ENCODE measurements at regions not wholly inside any gene's neighbourhood (a gene's known extent, or its start where the extent isn't known, plus 50 kb on each side); places are given as distances from the start of the nearest gene placed in this dataset.

DNA sequence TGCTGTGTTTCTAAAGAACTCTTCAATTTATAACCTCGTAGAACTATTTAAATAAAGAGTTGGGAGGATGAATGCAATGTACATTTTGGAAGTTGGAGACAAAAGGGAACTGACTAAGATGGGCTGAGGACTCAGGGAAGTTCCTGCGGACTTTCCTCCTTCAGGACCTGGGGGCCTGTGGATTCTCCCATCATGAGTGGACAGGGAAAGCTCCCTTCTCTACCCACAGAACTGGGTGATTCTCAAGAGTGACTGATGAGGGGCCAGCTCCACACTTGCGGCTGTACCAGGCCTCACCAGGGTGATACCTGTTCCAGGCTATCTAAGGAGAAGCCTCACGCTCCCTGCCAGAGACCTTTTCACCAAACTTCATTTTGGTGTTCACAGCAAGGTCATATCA, 143.8 kb upstream of the APCDD1 start:
- intact Hi-C loops (cut with DNase I; ENCODE audit: low total_unique reads), result no loop called here
- Histone ChIP-seq H3K9me3 (no peaks in the 10 kb centered on the region), H3K36me3 (no peaks in the 10 kb centered on the region), H3K27ac (no peak overlapping the region), H3K4me3 (no peak overlapping the region), H3K27me3 (no peaks in the 10 kb centered on the region), H3K4me1 (no peaks in the 10 kb centered on the region)
- in situ Hi-C loops (cut with MboI; ENCODE audit: low pct_ligation_motif_present in 1 of 4, low pct_unique_long_range_greater_than_20kb in 1 of 4, low sequenced_read_pairs in 3 of 4), result no loop called here
- DNase-seq, result no peak
- 92 to 96% methylated on average over 2 to 4 of the region's 4 CpGs for WGBS, 2 donors (ENCODE audit: low coverage in 1 of 2)
- TF ChIP-seq POLR2A (IDR thresholded peaks at IDR 0.05) (no peak), POLR2AphosphoS5 (IDR thresholded peaks at IDR 0.05) (no peak)

DNA sequence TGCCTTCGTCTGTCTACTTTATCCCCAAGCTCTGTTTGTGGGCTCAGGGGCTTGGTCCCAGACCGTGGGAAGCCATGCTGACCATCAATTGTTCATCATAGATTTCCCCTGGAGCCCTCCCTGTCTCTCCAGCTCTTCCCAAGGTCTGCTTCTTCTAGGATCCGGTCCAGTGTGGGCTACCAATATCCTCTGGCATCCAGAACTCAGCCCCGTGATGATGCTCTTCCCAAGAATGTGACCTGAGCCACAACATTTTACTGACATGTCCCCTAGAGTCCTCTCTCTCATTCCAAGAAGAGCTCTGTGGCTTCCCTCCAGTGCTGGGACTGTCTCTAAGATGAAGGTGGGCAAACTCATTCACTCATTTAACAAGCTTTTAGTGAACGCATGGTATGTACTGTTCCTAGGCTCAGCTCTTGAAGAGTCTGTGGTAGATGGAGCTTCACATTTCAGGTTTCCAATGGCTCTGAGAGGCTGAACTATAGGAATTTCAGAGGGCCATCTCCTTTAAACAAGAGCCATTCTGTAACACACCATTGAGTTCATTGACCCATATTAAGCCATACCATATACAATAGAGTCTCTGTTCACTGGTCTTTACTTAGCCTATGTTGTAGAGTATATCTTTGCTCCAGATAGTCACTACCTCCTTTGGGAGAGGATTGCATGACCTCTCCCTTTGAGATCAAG, 142.0 kb upstream of the APCDD1 start:
- Histone ChIP-seq H3K9me3 (no peaks in the 10 kb centered on the region), H3K4me1 (no peaks in the 10 kb centered on the region), H3K27ac (no peak overlapping the region), H3K4me3 (no peak overlapping the region), H3K27me3 (no peaks in the 10 kb centered on the region), H3K36me3 (no peaks in the 10 kb centered on the region)
- intact Hi-C loops (cut with DNase I; ENCODE audit: low total_unique reads), result no loop called here
- in situ Hi-C loops (cut with MboI; ENCODE audit: low pct_ligation_motif_present in 1 of 4, low pct_unique_long_range_greater_than_20kb in 1 of 4, low sequenced_read_pairs in 3 of 4), result no loop called here
- 60 to 79% methylated on average over 3 to 5 of the region's 5 CpGs for WGBS, 2 donors (ENCODE audit: low coverage in 1 of 2)
- TF ChIP-seq POLR2A (IDR thresholded peaks at IDR 0.05), result no peak
- TF ChIP-seq EP300 (IDR thresholded peaks at IDR 0.05; ENCODE audit: low read depth), result no peak
- no peak for TF ChIP-seq POLR2AphosphoS5 (IDR thresholded peaks at IDR 0.05)
- TF ChIP-seq, protein P1, sequence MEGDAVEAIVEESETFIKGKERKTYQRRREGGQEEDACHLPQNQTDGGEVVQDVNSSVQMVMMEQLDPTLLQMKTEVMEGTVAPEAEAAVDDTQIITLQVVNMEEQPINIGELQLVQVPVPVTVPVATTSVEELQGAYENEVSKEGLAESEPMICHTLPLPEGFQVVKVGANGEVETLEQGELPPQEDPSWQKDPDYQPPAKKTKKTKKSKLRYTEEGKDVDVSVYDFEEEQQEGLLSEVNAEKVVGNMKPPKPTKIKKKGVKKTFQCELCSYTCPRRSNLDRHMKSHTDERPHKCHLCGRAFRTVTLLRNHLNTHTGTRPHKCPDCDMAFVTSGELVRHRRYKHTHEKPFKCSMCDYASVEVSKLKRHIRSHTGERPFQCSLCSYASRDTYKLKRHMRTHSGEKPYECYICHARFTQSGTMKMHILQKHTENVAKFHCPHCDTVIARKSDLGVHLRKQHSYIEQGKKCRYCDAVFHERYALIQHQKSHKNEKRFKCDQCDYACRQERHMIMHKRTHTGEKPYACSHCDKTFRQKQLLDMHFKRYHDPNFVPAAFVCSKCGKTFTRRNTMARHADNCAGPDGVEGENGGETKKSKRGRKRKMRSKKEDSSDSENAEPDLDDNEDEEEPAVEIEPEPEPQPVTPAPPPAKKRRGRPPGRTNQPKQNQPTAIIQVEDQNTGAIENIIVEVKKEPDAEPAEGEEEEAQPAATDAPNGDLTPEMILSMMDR (IDR thresholded peaks at IDR 0.05), result no peak
- DNase-seq, result no peak

DNA sequence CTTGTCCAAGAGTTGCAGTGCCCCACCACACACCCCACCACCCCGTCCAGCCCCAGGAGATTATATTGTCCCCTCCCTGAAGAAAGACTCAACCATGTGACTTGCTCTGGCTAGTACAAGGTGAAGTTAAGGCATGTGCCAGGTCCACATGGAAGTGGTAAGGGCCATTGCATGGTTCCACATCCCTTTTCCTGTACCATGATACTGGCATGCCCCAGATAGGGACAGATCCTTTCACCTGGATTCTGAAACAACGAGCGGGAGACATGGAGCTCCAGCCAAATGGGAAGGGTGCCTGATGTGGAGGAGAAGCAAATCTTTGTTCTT, 141.5 kb upstream of the APCDD1 start:
- H3K9me3 ChIP-seq, result no peaks in the 10 kb centered on the region
- WGBS, 2 donors (ENCODE audit: low coverage in 1 of 2), result 98% methylated on average over 3 of the region's 3 CpGs; no CpG with 5 or more reads in 1 of the 2 donors
- H3K4me1 ChIP-seq, result no peaks in the 10 kb centered on the region
- no peaks in the 10 kb centered on the region for H3K27me3 ChIP-seq
- no peak overlapping the region for H3K4me3 ChIP-seq
- intact Hi-C loops (cut with DNase I; ENCODE audit: low total_unique reads) (no loop called here), in situ Hi-C loops (cut with MboI; ENCODE audit: low pct_ligation_motif_present in 1 of 4, low pct_unique_long_range_greater_than_20kb in 1 of 4, low sequenced_read_pairs in 3 of 4) (no loop called here)
- H3K27ac ChIP-seq, result no peak overlapping the region
- TF ChIP-seq POLR2AphosphoS5 (IDR thresholded peaks at IDR 0.05) (no peak), POLR2A (IDR thresholded peaks at IDR 0.05) (no peak), EP300 (IDR thresholded peaks at IDR 0.05; ENCODE audit: low read depth) (no peak)
- TF ChIP-seq, protein P1 (IDR thresholded peaks at IDR 0.05), result no peak
- no peaks in the 10 kb centered on the region for H3K36me3 ChIP-seq
- DNase-seq, result no peak

DNA sequence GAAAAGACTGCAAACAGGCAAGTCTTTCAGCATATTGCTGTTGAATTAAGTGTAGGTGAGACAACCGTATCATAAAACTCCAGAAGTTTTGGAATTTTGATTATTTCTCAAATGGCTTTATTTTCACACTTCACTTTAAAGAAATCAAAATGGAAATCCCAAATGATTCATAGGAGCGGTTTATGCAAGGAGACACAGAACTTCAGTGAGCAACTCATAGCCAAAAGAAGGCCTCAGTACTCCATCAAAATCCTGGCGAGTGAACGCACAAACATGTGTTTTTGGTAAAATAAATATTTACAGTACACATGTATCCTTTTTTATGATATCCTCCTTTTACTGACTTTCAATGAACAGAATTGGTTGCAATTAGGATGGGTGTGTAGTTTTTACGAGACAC, 140.4 kb upstream of the APCDD1 start:
- Histone ChIP-seq H3K36me3 (no peaks in the 10 kb centered on the region), H3K9me3 (no peaks in the 10 kb centered on the region), H3K27me3 (no peaks in the 10 kb centered on the region), H3K4me1 (no peaks in the 10 kb centered on the region), H3K27ac (no peak overlapping the region), H3K4me3 (no peak overlapping the region)
- intact Hi-C loops (cut with DNase I; ENCODE audit: low total_unique reads) (no loop called here), in situ Hi-C loops (cut with MboI; ENCODE audit: low pct_ligation_motif_present in 1 of 4, low pct_unique_long_range_greater_than_20kb in 1 of 4, low sequenced_read_pairs in 3 of 4) (no loop called here)
- no peak for DNase-seq
- 75 to 76% methylated on average over 5 of the region's 5 CpGs for WGBS, 2 donors (ENCODE audit: low coverage in 1 of 2)
- no peak for TF ChIP-seq POLR2AphosphoS5 (IDR thresholded peaks at IDR 0.05)
- TF ChIP-seq POLR2A (IDR thresholded peaks at IDR 0.05), result no peak
- no peak for TF ChIP-seq EP300 (IDR thresholded peaks at IDR 0.05; ENCODE audit: low read depth)
- TF ChIP-seq, protein P1 (IDR thresholded peaks at IDR 0.05), result no peak

DNA sequence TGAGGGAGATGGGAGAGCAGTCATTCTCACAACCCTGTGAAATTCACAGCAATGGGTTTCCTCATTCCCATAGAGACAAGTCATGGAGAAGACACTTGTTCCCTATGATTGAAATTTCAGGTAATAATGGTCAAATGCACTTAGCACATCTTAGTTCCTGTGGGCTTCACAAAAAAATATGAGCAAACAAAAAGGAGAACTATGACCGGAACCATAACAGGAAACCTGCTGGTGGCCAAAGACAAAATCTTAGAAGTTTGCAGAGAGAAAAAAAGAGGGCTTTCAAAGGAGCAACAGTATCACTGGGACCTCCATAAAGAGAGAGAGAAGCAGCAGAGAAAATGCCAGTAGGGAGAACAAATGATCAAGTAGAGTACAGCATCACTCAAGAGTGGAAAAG, 138.9 kb upstream of the APCDD1 start:
- intact Hi-C loops (cut with DNase I; ENCODE audit: low total_unique reads), result no loop called here
- Histone ChIP-seq H3K27ac (no peak overlapping the region), H3K9me3 (no peaks in the 10 kb centered on the region), H3K27me3 (no peaks in the 10 kb centered on the region), H3K4me3 (no peak overlapping the region), H3K36me3 (no peaks in the 10 kb centered on the region), H3K4me1 (no peaks in the 10 kb centered on the region)
- 57 to 79% methylated on average over 1 of the region's 1 CpG for WGBS, 2 donors (ENCODE audit: low coverage in 1 of 2)
- DNase-seq, result no peak
- in situ Hi-C loops (cut with MboI; ENCODE audit: low pct_ligation_motif_present in 1 of 4, low pct_unique_long_range_greater_than_20kb in 1 of 4, low sequenced_read_pairs in 3 of 4), result no loop called here
- no peak for TF ChIP-seq EP300 (IDR thresholded peaks at IDR 0.05; ENCODE audit: low read depth)
- no peak for TF ChIP-seq POLR2AphosphoS5 (IDR thresholded peaks at IDR 0.05)
- no peak for TF ChIP-seq POLR2A (IDR thresholded peaks at IDR 0.05)
- TF ChIP-seq, protein P1 (IDR thresholded peaks at IDR 0.05), result no peak
